ENCODE measurements at regions not wholly inside any gene's neighbourhood (a gene's known extent, or its start where the extent isn't known, plus 50 kb on each side); places are given as distances from the start of the nearest gene placed in this dataset.

- TF ChIP-seq CTCF (IDR thresholded peaks at IDR 0.05) (no peak), EP300 (IDR thresholded peaks at IDR 0.05) (no peak)
Observed at GRCh38 chr9:27945386-27945785, 372.1 kb upstream of the C9orf72 start.

All from esophagus muscularis mucosa (tissue), 3 donors.